ENCODE measurements at regions not wholly inside any gene's neighbourhood (a gene's known extent, or its start where the extent isn't known, plus 50 kb on each side); places are given as distances from the start of the nearest gene placed in this dataset.
A peak's percentile ranks its signal among the peaks of the same experiment; 100 is the strongest.

DNA sequence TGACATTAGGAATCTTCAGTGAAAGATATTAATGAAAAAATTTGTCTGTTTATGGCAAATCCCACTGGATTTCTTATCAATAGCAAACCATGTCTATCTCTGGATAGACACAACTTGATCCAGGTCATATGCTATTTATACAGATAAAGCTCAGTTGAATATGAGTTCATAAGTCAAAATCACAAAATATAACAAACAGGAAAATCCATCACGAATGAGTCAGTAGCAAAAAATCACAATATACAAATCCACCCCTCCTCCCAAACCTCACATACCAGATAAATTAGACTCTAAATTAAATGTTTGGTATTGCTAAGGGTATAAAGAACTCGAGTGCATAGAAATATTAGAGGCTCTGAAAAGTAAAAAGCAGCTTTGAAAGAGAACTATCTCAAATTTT lies 420.5 kb downstream of the TLL1 start:
- DNase-seq = no peak
- Histone ChIP-seq H3K27me3 (no peaks in the 10 kb centered on the region), H3K9me3 (no peaks in the 10 kb centered on the region), H3K27ac (no peak overlapping the region), H3K36me3 (no peaks in the 10 kb centered on the region), H3K4me1 (no peaks in the 10 kb centered on the region), H3K4me3 (no peak overlapping the region)
- TF ChIP-seq, protein P1, sequence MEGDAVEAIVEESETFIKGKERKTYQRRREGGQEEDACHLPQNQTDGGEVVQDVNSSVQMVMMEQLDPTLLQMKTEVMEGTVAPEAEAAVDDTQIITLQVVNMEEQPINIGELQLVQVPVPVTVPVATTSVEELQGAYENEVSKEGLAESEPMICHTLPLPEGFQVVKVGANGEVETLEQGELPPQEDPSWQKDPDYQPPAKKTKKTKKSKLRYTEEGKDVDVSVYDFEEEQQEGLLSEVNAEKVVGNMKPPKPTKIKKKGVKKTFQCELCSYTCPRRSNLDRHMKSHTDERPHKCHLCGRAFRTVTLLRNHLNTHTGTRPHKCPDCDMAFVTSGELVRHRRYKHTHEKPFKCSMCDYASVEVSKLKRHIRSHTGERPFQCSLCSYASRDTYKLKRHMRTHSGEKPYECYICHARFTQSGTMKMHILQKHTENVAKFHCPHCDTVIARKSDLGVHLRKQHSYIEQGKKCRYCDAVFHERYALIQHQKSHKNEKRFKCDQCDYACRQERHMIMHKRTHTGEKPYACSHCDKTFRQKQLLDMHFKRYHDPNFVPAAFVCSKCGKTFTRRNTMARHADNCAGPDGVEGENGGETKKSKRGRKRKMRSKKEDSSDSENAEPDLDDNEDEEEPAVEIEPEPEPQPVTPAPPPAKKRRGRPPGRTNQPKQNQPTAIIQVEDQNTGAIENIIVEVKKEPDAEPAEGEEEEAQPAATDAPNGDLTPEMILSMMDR (IDR thresholded peaks at IDR 0.05) = no peak
- intact Hi-C loops (cut with DNase I) = no loop called here
- ATAC-seq = no peak

DNA sequence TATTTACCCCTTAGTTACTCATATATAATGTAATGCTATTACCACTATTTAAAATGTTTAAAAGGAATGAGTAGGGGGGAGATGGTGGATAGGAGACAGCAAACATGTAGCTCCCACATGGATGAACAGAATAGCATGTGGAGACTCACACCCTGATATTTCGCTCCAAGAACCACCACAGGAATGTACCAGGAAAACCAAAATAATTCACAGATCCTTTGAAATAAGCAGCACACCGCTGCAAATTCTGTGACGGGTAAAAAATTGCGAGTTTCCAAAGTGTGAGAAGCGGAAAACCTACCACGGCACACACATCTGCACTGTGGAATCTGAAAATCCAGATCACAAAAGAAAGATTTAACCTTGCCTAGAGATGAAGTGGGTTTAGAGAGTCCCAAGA lies 428.2 kb downstream of the TLL1 start:
- ATAC-seq (no peak), DNase-seq (no peak)
- no peak overlapping the region for H3K27ac ChIP-seq
- intact Hi-C loops (cut with DNase I) = no loop called here
- no peak overlapping the region for H3K4me3 ChIP-seq
- TF ChIP-seq, protein P1 (IDR thresholded peaks at IDR 0.05) = no peak
- H3K27me3 ChIP-seq = no peaks in the 10 kb centered on the region
- no peaks in the 10 kb centered on the region for H3K36me3 ChIP-seq
- H3K9me3 ChIP-seq = peaks cover 0 to 3% of the 10 kb centered on the region in 2 donors
- H3K4me1 ChIP-seq = no peaks in the 10 kb centered on the region

GRCh38 chr4:166308647-166309046 lies 435.6 kb downstream of the TLL1 start:
- no peak overlapping the region for H3K4me3 ChIP-seq
- no peaks in the 10 kb centered on the region for H3K36me3 ChIP-seq
- H3K9me3 ChIP-seq = no peaks in the 10 kb centered on the region
- no peak for ATAC-seq
- H3K27ac ChIP-seq = no peak overlapping the region
- peak in 1 of 4 donors; percentile 4 for DNase-seq
- no peaks in the 10 kb centered on the region for H3K4me1 ChIP-seq
- H3K27me3 ChIP-seq = no peaks in the 10 kb centered on the region
- TF ChIP-seq, protein P1 (IDR thresholded peaks at IDR 0.05) = no peak
- intact Hi-C loops (cut with DNase I) = no loop called here

- ATAC-seq (no peak), DNase-seq (no peak)
- intact Hi-C loops (cut with DNase I) = no loop called here
- Histone ChIP-seq H3K36me3 (no peaks in the 10 kb centered on the region), H3K27me3 (no peaks in the 10 kb centered on the region), H3K9me3 (no peaks in the 10 kb centered on the region), H3K4me1 (no peaks in the 10 kb centered on the region), H3K27ac (no peak overlapping the region), H3K4me3 (no peak overlapping the region)
- TF ChIP-seq, protein P1 (IDR thresholded peaks at IDR 0.05) = no peak
These were observed 436.2 kb downstream of the TLL1 start for GRCh38 chr4:166309286-166309685.

DNA sequence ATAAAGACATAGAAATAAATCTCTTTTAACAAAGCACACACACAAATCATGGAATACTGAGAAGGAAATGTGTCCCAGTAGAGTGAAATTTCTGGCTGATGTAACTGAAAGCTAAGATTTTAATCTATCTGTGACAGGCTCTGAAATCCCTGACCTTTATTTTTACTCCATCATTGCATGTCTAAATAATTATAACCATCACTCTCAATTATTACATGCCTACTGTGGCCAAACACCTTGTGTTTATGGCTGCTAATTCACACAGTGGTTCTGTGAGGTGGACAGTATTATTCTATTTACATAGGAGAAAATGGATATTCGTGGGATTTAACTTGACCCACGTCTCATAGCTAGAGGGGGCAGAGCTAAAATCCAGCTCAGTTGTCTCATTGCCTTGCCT lies 438.1 kb downstream of the TLL1 start:
- TF ChIP-seq, protein P1 (IDR thresholded peaks at IDR 0.05) = no peak
- Histone ChIP-seq H3K27me3 (no peaks in the 10 kb centered on the region), H3K4me3 (no peak overlapping the region), H3K4me1 (no peaks in the 10 kb centered on the region), H3K9me3 (no peaks in the 10 kb centered on the region), H3K27ac (no peak overlapping the region), H3K36me3 (no peaks in the 10 kb centered on the region)
- ATAC-seq = no peak
- intact Hi-C loops (cut with DNase I) = no loop called here
- no peak for DNase-seq

All from left lung (tissue), 4 donors.